H9 (cell line): ENCODE measurements at regions not wholly inside any gene's neighbourhood (a gene's known extent, or its start where the extent isn't known, plus 50 kb on each side); places are given as distances from the start of the nearest gene placed in this dataset.

Experiments
- DNase-seq: peaks from one replicate; pipeline ENCODE4 v3.0.0-alpha.2; 2017
- H2AFZ ChIP-seq: one replicate; pipeline ENCODE4 v1.6.1; 2013; ENCODE audit warnings: mild to moderate bottlenecking, low read length, control low read depth, moderate library complexity
- H2AK5ac ChIP-seq: 2 replicates; pipeline ENCODE4 v1.6.1; 2013; ENCODE audit warnings: low read length, control low read depth, mixed read lengths; ENCODE audit not compliant: insufficient read length
- H2BK120ac ChIP-seq: one replicate; pipeline ENCODE4 v1.6.1; 2013; ENCODE audit warnings: low read depth, mild to moderate bottlenecking, low read length, control low read depth, inconsistent platforms; ENCODE audit not compliant: poor library complexity, severe bottlenecking
- H2BK12ac ChIP-seq: 2 replicates; pipeline ENCODE4 v1.6.1; 2013; ENCODE audit warnings: low read length, control low read depth, mixed read lengths, low read depth; ENCODE audit not compliant: insufficient read length
- H2BK15ac ChIP-seq: 2 replicates; pipeline ENCODE4 v1.6.1; 2013; ENCODE audit warnings: low read depth, low read length, control low read depth
- H2BK20ac ChIP-seq: one replicate; pipeline ENCODE4 v1.6.1; 2013; ENCODE audit warnings: low read depth, mild to moderate bottlenecking, low read length, control low read depth, inconsistent platforms; ENCODE audit not compliant: poor library complexity, severe bottlenecking
- H2BK5ac ChIP-seq: 2 replicates; pipeline ENCODE4 v1.6.1; 2013; ENCODE audit warnings: low read length, control low read depth, mixed read lengths; ENCODE audit not compliant: insufficient read length
- H3K14ac ChIP-seq: 2 replicates; pipeline ENCODE4 v1.6.1; 2013; ENCODE audit warnings: low read length, control low read depth; ENCODE audit not compliant: insufficient read depth
- H3K18ac ChIP-seq: 2 replicates; pipeline ENCODE4 v1.6.1; 2013; ENCODE audit warnings: low read depth, mild to moderate bottlenecking, mixed read lengths, low read length, control low read depth; ENCODE audit not compliant: insufficient read length
- H3K23ac ChIP-seq: 2 replicates; pipeline ENCODE4 v1.6.1; 2013; ENCODE audit warnings: low read length, control low read depth, mixed read lengths, low read depth; ENCODE audit not compliant: insufficient read length
- H3K23me2 ChIP-seq: 2 replicates; pipeline ENCODE4 v1.6.1; 2013; ENCODE audit warnings: low read depth, mild to moderate bottlenecking, mixed read lengths, low read length, control low read depth; ENCODE audit not compliant: insufficient read length, poor library complexity, severe bottlenecking
- H3K27ac ChIP-seq: 2 replicates; pipeline ENCODE4 v1.5.1; 2013; ENCODE audit warnings: low read length, control low read depth, mixed read lengths, low read depth; ENCODE audit not compliant: insufficient read length
- H3K27me3 ChIP-seq: 2 replicates; pipeline ENCODE4 v1.6.1; 2013; ENCODE audit warnings: low read length, control low read depth, inconsistent platforms; ENCODE audit not compliant: insufficient read depth
- H3K4ac ChIP-seq: 2 replicates; pipeline ENCODE4 v1.6.1; 2013; ENCODE audit warnings: low read depth, mild to moderate bottlenecking, control low read depth, inconsistent platforms, low read length, moderate library complexity
- H3K4me1 ChIP-seq: 2 replicates; pipeline ENCODE4 v1.6.1; 2013; ENCODE audit warnings: low read length, control low read depth, inconsistent platforms; ENCODE audit not compliant: insufficient read depth
- H3K4me2 ChIP-seq: 2 replicates; pipeline ENCODE4 v1.6.1; 2013; ENCODE audit warnings: low read length, control low read depth, mixed read lengths; ENCODE audit not compliant: insufficient read length, insufficient read depth
- H3K56ac ChIP-seq: 2 replicates; pipeline ENCODE4 v1.6.1; 2013; ENCODE audit warnings: low read depth, mild to moderate bottlenecking, mixed read lengths, low read length, control low read depth; ENCODE audit not compliant: insufficient read length
- H3K79me1 ChIP-seq: 2 replicates; pipeline ENCODE4 v1.6.1; 2013; ENCODE audit warnings: low read depth, mild to moderate bottlenecking, moderate library complexity, low read length, control low read depth, inconsistent platforms; ENCODE audit not compliant: insufficient read depth, poor library complexity, severe bottlenecking
- H3K79me2 ChIP-seq: 2 replicates; pipeline ENCODE4 v1.6.1; 2013; ENCODE audit warnings: low read length, control low read depth, inconsistent platforms; ENCODE audit not compliant: insufficient read depth
- H3K9ac ChIP-seq: 2 replicates; pipeline ENCODE4 v1.6.1; 2013; ENCODE audit warnings: low read length, control low read depth, mixed read lengths; ENCODE audit not compliant: insufficient read length; ENCODE audit errors: extremely low read depth
- H3K9me3 ChIP-seq: one replicate; pipeline ENCODE4 v1.6.1; 2013; ENCODE audit warnings: low read depth, low read length, inconsistent platforms; ENCODE audit not compliant: control insufficient read depth
- H3T11ph ChIP-seq: one replicate; pipeline ENCODE4 v1.6.1; 2013; ENCODE audit warnings: mild to moderate bottlenecking, low read length, control low read depth, inconsistent platforms
- H4K20me1 ChIP-seq: one replicate; pipeline ENCODE4 v1.6.1; 2013; ENCODE audit not compliant: control insufficient read depth, insufficient read length, insufficient read depth
- H4K5ac ChIP-seq: 2 replicates; pipeline ENCODE4 v1.6.1; 2013; ENCODE audit warnings: low read depth, mild to moderate bottlenecking, mixed read lengths, low read length, control low read depth; ENCODE audit not compliant: insufficient read length
- H4K8ac ChIP-seq: replicated peaks from 2 replicates; pipeline ENCODE4 v1.6.1; 2013; ENCODE audit warnings: low read length, control low read depth, mixed read lengths, low read depth; ENCODE audit not compliant: insufficient read length
- H4K91ac ChIP-seq: 2 replicates; pipeline ENCODE4 v1.6.1; 2013; ENCODE audit warnings: low read depth, mild to moderate bottlenecking, moderate library complexity, mixed read lengths, low read length, control low read depth; ENCODE audit not compliant: insufficient read length
- H3K27ac Mint-ChIP-seq, 3 experiments: 2 replicates in 2 of 3; 3 replicates in 1 of 3; pipeline ENCODE4 v1.8.0; 2020 to 2021; ENCODE audit warnings: mixed read lengths in 3 of 3, mild to moderate bottlenecking in 1 of 3, moderate library complexity in 1 of 3
- H3K27me3 Mint-ChIP-seq: 2 replicates; pipeline ENCODE4 v1.8.0; 2021; ENCODE audit warnings: low read depth, mild to moderate bottlenecking, moderate library complexity, mixed read lengths
- H3K36me3 Mint-ChIP-seq, 3 experiments: 2 replicates in 2 of 3; 3 replicates in 1 of 3; pipeline ENCODE4 v1.8.0; 2020 to 2021; ENCODE audit warnings: low read depth in 3 of 3, mixed read lengths in 3 of 3; ENCODE audit not compliant: insufficient read depth in 1 of 3
- H3K4me1 Mint-ChIP-seq, 2 experiments: 2 replicates each; pipeline ENCODE4 v1.8.0; 2020; ENCODE audit warnings: mixed read lengths in 2 of 2
- H3K4me3 Mint-ChIP-seq, 2 experiments: 2 replicates in 1 of 2; 3 replicates in 1 of 2; pipeline ENCODE4 v1.8.0; 2020 to 2021; ENCODE audit warnings: mild to moderate bottlenecking in 2 of 2, mixed read lengths in 2 of 2, moderate library complexity in 1 of 2
- H3K9me3 Mint-ChIP-seq, 2 experiments: 2 replicates in 1 of 2; 3 replicates in 1 of 2; pipeline ENCODE4 v1.8.0; 2020; ENCODE audit warnings: mild to moderate bottlenecking in 2 of 2, mixed read lengths in 2 of 2, moderate library complexity in 1 of 2
- CTCF ChIP-seq: fragments of 200-600 bp; sonication (generic); conservative IDR thresholded peaks from 3 replicates; pipeline ENCODE4 v1.8.0; 2021; ENCODE audit warnings: antibody characterized with exemption, mild to moderate bottlenecking
- WGBS: extraction: QIAGEN DNeasy Blood & Tissue Kit; methylation state at CpG from one replicate; pipeline ENCODE4 v1.1.7; 2013; ENCODE audit warnings: missing lambda C conversion rate, low lambda C conversion rate, mixed read lengths; ENCODE audit not compliant: insufficient read length; ENCODE audit errors: extremely low coverage; 5-methylcytosine and 5-hydroxymethylcytosine counted together

GRCh38 chr6:97639702-97640101, 356.7 kb upstream of the MMS22L start:
- no CpG with 5 or more reads among the region's 1 CpG for WGBS

More at GRCh38 chr6:97639702-97640101, 356.7 kb upstream of the MMS22L start:
- no peaks in the 10 kb centered on the region for H3K27me3 Mint-ChIP-seq
- Histone ChIP-seq H3K23me2 (no peaks in the 10 kb centered on the region), H2BK5ac (no peak overlapping the region), H2BK15ac (no peak overlapping the region), H2AFZ (no peak overlapping the region), H2AK5ac (no peak overlapping the region), H3K56ac (no peak overlapping the region), H3T11ph (no peak overlapping the region), H3K18ac (no peak overlapping the region), H3K79me2 (no peaks in the 10 kb centered on the region), H3K4me2 (no peak overlapping the region), H3K27ac (no peak overlapping the region), H3K79me1 (no peaks in the 10 kb centered on the region), H3K9ac (no peak overlapping the region), H3K9me3 (no peaks in the 10 kb centered on the region), H4K8ac (no peak overlapping the region), H3K27me3 (no peaks in the 10 kb centered on the region), H4K20me1 (no peaks in the 10 kb centered on the region), H3K4me1 (no peaks in the 10 kb centered on the region), H4K5ac (no peak overlapping the region), H2BK120ac (no peak overlapping the region), H3K23ac (no peak overlapping the region), H2BK20ac (no peak overlapping the region), H3K14ac (no peak overlapping the region), H4K91ac (no peak overlapping the region), H3K4ac (no peak overlapping the region), H2BK12ac (no peak overlapping the region)
- no peaks in the 10 kb centered on the region for H3K4me1 Mint-ChIP-seq
- H3K36me3 Mint-ChIP-seq, result peaks cover 0 to 14% (median 0%) of the 10 kb centered on the region in 3 experiments; a peak in 3 of 7 replicates
- H3K27ac Mint-ChIP-seq, result no peak overlapping the region
- peaks cover 12 to 21% of the 10 kb centered on the region in 2 experiments for H3K9me3 Mint-ChIP-seq
- DNase-seq, result no peak
- no peak for TF ChIP-seq CTCF
- no peak overlapping the region for H3K4me3 Mint-ChIP-seq
